Ishikawa (cell line): ENCODE measurements at regions not wholly inside any gene's neighbourhood (a gene's known extent, or its start where the extent isn't known, plus 50 kb on each side); places are given as distances from the start of the nearest gene placed in this dataset.

Experiments used
- CEBPB ChIP-seq: IDR thresholded peaks from 2 replicates; pipeline ENCODE4 v1.6.1; 2012
- CREB1 ChIP-seq: IDR thresholded peaks from 2 replicates; pipeline ENCODE4 v1.6.1; 2012; ENCODE audit warnings: low read depth
- EGR1 ChIP-seq: IDR thresholded peaks from 2 replicates; pipeline ENCODE4 v1.6.1; 2012
- EP300 ChIP-seq: IDR thresholded peaks from 2 replicates; pipeline ENCODE4 v1.6.1; 2012; ENCODE audit warnings: borderline replicate concordance
- FOXM1 ChIP-seq: IDR thresholded peaks from 2 replicates; pipeline ENCODE4 v1.6.1; 2012; ENCODE audit warnings: low read depth, borderline replicate concordance
- MAX ChIP-seq: IDR thresholded peaks from 2 replicates; pipeline ENCODE4 v1.6.1; 2012
- NFIC ChIP-seq: IDR thresholded peaks from 2 replicates; pipeline ENCODE4 v1.6.1; 2012
- RAD21 ChIP-seq: IDR thresholded peaks from 2 replicates; pipeline ENCODE4 v1.6.1; 2012; ENCODE audit warnings: low read depth
- REST ChIP-seq: IDR thresholded peaks from 2 replicates; pipeline ENCODE4 v1.6.1; 2012; ENCODE audit warnings: low read depth, mild to moderate bottlenecking
- TAF1 ChIP-seq: IDR thresholded peaks from 2 replicates; pipeline ENCODE4 v1.6.1; 2012; ENCODE audit warnings: low read depth, mild to moderate bottlenecking
- TCF12 ChIP-seq: IDR thresholded peaks from 2 replicates; pipeline ENCODE4 v1.6.1; 2012; ENCODE audit warnings: low read depth
- TEAD4 ChIP-seq: IDR thresholded peaks from 2 replicates; pipeline ENCODE4 v1.6.1; 2012
- USF1 ChIP-seq: IDR thresholded peaks from 2 replicates; pipeline ENCODE4 v1.6.1; 2012
- YY1 ChIP-seq: IDR thresholded peaks from 2 replicates; pipeline ENCODE4 v1.6.1; 2012; ENCODE audit warnings: low read depth
- ZBTB7A ChIP-seq: IDR thresholded peaks from 2 replicates; pipeline ENCODE4 v1.6.1; 2012; ENCODE audit warnings: low read depth

- no peak for TF ChIP-seq EGR1
- TF ChIP-seq CREB1: no peak
- no peak for TF ChIP-seq TCF12
- no peak for TF ChIP-seq MAX
Observed at GRCh38 chr5:162324328-162324727, 256.8 kb downstream of the GABRG2 start.

- TF ChIP-seq TAF1 (no peak), CREB1 (no peak)
Observed at GRCh38 chr5:162325143-162325727, 257.7 kb downstream of the GABRG2 start.

- TF ChIP-seq YY1: no peak
- no peak for TF ChIP-seq CEBPB
- TF ChIP-seq NFIC: no peak
- no peak for TF ChIP-seq EP300
- no peak for TF ChIP-seq TCF12
Observed at GRCh38 chr5:162334944-162335343, 267.4 kb downstream of the GABRG2 start.

GRCh38 chr5:162360373-162360931 lies 292.9 kb downstream of the GABRG2 start:
- TF ChIP-seq EGR1 (no peak), CEBPB (no peak), CREB1 (no peak), NFIC (no peak), YY1 (no peak), TCF12 (no peak), FOXM1 (no peak), MAX (no peak), REST (no peak), TAF1 (no peak), TEAD4 (no peak), USF1 (no peak), EP300 (no peak), RAD21 (no peak)

GRCh38 chr5:162372256-162372655 lies 304.7 kb downstream of the GABRG2 start:
- no peak for TF ChIP-seq USF1
- TF ChIP-seq EP300: no peak
- no peak for TF ChIP-seq EGR1
- TF ChIP-seq RAD21: no peak
- no peak for TF ChIP-seq TCF12

GRCh38 chr5:162377895-162378294 lies 310.3 kb downstream of the GABRG2 start:
- no peak for TF ChIP-seq REST
- TF ChIP-seq FOXM1: no peak
- no peak for TF ChIP-seq NFIC
- TF ChIP-seq MAX: no peak
- TF ChIP-seq EGR1: no peak
- TF ChIP-seq RAD21: no peak

GRCh38 chr5:162382839-162383238 lies 315.3 kb downstream of the GABRG2 start:
- no peak for TF ChIP-seq ZBTB7A
- TF ChIP-seq EP300: no peak
- TF ChIP-seq TAF1: no peak
- no peak for TF ChIP-seq MAX
- TF ChIP-seq YY1: no peak
- no peak for TF ChIP-seq REST
- TF ChIP-seq CEBPB: no peak
- no peak for TF ChIP-seq CREB1
- TF ChIP-seq TCF12: no peak
- TF ChIP-seq EGR1: no peak
- no peak for TF ChIP-seq TEAD4
- no peak for TF ChIP-seq RAD21
- no peak for TF ChIP-seq FOXM1
- TF ChIP-seq NFIC: no peak
- TF ChIP-seq USF1: no peak
